Muscle layer of colon (tissue), 2 donors: ENCODE measurements at regions not wholly inside any gene's neighbourhood (a gene's known extent, or its start where the extent isn't known, plus 50 kb on each side); places are given as distances from the start of the nearest gene placed in this dataset.

Source experiments
- H3K27ac ChIP-seq: one replicate; pipeline ENCODE4 v1.7.0; 2013; ENCODE audit warnings: low read depth, mild to moderate bottlenecking, low read length, moderate library complexity
- H3K27me3 ChIP-seq, 2 donors: one replicate each; pipeline ENCODE4 v1.7.0; 2013; ENCODE audit warnings: low read length in 2 of 2, mild to moderate bottlenecking in 2 of 2; ENCODE audit not compliant: insufficient read depth in 2 of 2, control insufficient read depth in 1 of 2
- H3K36me3 ChIP-seq: one replicate; pipeline ENCODE4 v1.7.0; 2013; ENCODE audit warnings: mild to moderate bottlenecking, low read length; ENCODE audit not compliant: insufficient read depth
- H3K4me1 ChIP-seq: one replicate; pipeline ENCODE4 v1.7.0; 2013; ENCODE audit warnings: mild to moderate bottlenecking, low read length; ENCODE audit not compliant: insufficient read depth
- H3K4me3 ChIP-seq, 2 donors: one replicate each; pipeline ENCODE4 v1.7.0; 2013; ENCODE audit warnings: low read length in 2 of 2, low read depth in 1 of 2, mild to moderate bottlenecking in 1 of 2, moderate library complexity in 1 of 2
- H3K9ac ChIP-seq: one replicate; pipeline ENCODE4 v1.7.0; 2013; ENCODE audit warnings: low read length
- H3K9me3 ChIP-seq: one replicate; pipeline ENCODE4 v1.7.0; 2013; ENCODE audit warnings: mild to moderate bottlenecking, low read length
- donor health status: abdominal sarcoma.
- donor health status: Adenocarcinoma of cecum.

DNA sequence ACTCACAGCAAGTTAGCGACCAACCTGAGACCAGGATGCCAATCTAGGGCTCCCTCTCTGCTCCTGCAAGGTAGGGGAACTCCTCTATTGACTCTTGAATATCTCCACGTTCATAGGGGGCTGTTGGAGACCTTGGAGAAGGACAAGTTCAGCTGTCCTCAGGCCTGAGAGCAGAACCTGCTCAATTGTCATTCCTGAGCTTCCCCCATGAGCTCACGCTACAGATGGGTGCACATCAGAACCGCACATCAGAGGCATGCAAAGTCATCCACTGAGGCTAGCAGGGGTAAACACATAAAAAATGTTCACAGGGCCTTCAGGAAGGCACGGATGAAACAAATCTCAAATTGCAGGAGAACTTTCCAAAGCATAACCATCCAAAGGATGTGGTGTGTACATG, 168.8 kb upstream of the ZNF507 start:
- H3K27me3 ChIP-seq: no peaks in the 10 kb centered on the region
- H3K9me3 ChIP-seq: no peaks in the 10 kb centered on the region
- no peak overlapping the region for H3K4me3 ChIP-seq
- H3K27ac ChIP-seq: no peak overlapping the region
- no peaks in the 10 kb centered on the region for H3K36me3 ChIP-seq
- no peaks in the 10 kb centered on the region for H3K4me1 ChIP-seq
- no peak overlapping the region for H3K9ac ChIP-seq

DNA sequence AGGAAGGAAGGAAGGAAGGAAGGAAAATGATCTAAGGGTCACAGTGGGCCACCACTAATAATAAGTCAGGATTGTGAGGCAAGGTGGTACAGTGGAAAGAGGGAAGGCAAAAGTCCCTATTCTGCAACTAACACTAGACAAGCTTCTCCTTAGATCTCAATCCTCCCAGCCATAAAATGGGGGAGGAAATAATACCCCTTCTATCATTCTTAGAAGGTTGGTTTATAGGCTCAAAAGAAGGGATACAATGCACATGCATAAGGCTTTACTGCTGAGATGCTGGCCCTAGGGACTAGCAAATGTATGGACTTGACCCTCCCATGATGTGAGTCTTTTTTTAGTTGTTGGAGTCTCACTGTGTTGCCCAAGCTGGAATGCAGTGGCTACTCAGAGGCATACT, 167.7 kb upstream of the ZNF507 start:
- Histone ChIP-seq H3K4me3 (no peak overlapping the region), H3K27me3 (no peaks in the 10 kb centered on the region), H3K27ac (no peak overlapping the region), H3K4me1 (no peaks in the 10 kb centered on the region), H3K9ac (no peak overlapping the region), H3K9me3 (no peaks in the 10 kb centered on the region), H3K36me3 (no peaks in the 10 kb centered on the region)

DNA sequence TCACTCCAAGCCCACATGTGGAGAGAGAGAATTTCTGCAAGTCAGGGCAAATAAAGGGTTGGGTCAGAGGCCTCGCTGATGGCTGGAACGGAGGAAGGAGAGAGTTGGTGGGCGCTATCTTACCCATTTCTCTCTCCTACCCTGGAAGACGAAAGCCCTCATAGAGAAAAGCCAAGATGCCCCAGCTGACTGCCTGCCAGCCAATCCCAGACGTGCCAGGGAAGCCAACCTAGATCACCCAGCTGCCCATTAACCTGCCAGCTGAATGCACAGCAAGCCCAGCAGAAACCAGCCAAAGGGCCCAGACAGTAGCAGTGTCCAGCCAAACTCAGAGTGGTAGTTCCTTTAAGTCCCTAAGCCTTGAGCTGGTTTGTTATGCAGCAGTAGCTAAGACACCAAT, 167.0 kb upstream of the ZNF507 start:
- H3K36me3 ChIP-seq: no peaks in the 10 kb centered on the region
- H3K9ac ChIP-seq: no peak overlapping the region
- H3K4me1 ChIP-seq: no peaks in the 10 kb centered on the region
- H3K27ac ChIP-seq: no peak overlapping the region
- no peak overlapping the region for H3K4me3 ChIP-seq
- no peaks in the 10 kb centered on the region for H3K27me3 ChIP-seq
- no peaks in the 10 kb centered on the region for H3K9me3 ChIP-seq

DNA sequence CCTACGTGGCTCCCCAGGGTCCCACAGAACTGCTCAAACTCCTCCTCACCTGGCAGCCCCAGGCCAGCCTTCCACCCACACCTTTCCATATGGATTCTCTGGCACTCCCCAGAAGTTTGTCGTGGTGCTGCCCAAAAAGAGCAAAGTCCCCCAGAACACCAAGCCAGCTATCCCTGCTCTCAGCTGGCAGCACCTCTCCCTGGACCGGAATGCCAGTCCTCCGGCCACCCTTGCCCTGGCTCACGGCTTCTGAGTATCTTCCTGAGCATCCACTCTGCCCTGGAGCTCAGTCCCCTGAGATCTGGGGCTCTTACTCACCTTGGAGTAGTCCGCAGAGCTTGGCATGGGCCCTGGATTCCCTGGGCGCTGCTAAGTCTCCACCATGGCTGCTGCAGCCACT, 166.5 kb upstream of the ZNF507 start:
- Histone ChIP-seq H3K27me3 (no peaks in the 10 kb centered on the region), H3K36me3 (no peaks in the 10 kb centered on the region), H3K9me3 (no peaks in the 10 kb centered on the region), H3K27ac (no peak overlapping the region), H3K9ac (no peak overlapping the region), H3K4me3 (no peak overlapping the region), H3K4me1 (no peaks in the 10 kb centered on the region)

DNA sequence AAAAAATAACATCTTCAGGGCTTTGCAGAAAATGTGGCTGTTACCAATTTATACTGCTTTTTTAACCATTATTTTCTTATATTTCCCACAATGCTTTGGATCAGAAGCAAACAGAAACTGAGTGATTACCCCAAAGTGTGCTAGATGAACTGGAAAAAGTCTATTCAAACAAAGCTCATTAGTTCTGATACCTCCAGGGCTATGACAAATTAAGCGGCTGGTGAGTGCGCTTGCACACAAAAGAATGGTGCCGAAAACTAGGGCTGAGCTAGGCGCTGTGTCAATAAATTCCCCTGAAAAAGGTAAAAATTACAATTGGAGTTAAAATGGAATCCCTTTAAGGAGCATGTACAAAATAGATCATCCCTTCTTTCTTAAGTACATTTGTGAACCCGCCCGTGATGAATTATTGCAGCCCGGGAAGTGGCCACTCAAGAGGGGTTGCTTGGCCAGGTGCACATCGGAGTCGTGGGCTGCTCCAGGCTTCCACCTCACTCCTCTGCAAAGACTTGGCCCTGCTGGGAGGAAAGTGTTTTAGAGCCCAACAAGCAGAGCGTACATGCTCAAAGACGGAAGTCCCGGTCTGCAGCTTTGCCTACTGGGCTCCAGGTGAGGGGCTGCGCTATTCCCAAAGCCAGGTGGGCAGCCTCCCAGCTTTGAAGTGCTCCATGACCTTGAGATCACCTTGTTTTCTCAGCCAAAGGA, 164.0 kb upstream of the ZNF507 start:
- no peak overlapping the region for H3K27ac ChIP-seq
- H3K27me3 ChIP-seq: no peaks in the 10 kb centered on the region
- H3K36me3 ChIP-seq: no peaks in the 10 kb centered on the region
- no peak overlapping the region for H3K4me3 ChIP-seq
- H3K9ac ChIP-seq: no peak overlapping the region
- no peaks in the 10 kb centered on the region for H3K9me3 ChIP-seq
- H3K4me1 ChIP-seq: no peaks in the 10 kb centered on the region

DNA sequence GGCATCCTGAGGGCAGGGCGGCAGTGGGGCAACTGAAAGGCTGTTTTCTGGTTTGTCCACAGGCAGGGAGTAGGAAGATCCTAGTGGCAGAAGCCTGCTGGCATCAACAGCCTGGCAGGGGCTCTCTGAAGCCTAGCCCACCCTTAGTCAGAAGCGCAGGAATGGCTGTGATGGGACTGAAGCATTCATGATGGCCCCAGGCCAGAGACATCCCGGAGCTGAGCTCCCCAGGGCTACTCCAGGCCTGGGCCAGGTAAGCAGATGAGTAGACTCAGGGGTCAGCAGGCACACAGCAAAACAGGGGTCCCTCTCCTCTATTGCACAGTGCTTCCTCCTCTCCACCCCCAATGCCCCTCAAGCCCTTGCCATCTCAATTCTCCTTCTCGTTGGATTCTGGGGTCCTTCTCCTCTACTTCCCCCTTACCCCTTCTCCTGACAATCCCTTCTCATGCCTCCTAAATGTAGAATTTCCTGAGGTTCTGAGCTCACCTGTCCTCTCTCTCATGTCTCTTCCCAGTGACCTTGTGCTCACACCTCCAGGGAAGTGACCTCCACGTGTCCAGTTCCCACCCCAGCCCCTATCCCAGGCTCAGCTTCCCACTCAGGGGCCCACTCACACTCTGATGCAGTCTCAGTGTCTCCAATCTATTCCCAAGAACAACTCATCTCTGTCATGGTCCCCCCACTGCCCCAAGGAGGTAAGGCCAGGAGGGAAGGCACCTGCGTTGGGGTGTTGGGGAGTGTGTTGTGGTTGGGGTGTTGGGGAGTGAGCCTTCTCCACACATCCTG, 158.7 kb upstream of the ZNF507 start:
- H3K27ac ChIP-seq: no peak overlapping the region
- H3K36me3 ChIP-seq: no peaks in the 10 kb centered on the region
- no peak overlapping the region for H3K4me3 ChIP-seq
- no peaks in the 10 kb centered on the region for H3K4me1 ChIP-seq
- H3K27me3 ChIP-seq: no peaks in the 10 kb centered on the region
- H3K9ac ChIP-seq: no peak overlapping the region
- no peaks in the 10 kb centered on the region for H3K9me3 ChIP-seq

DNA sequence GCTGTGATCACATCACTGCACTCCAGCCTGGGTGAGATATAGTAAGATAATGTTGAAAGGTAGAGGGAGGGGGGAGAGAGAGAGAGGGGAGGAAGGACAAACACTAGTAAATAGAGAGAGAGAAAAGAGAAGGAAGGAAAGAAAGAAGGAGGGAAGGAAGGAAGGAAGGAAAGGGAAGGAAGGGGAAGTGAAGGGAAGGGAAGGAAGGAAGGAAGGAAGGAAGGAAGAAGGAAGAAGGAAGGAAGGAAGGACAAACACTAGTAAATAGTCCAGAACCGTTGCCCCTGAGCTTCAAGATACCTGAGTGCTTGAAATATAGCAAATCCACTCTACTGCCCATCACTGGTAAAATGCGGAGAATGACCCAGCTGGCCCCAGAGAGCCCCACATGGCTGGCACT, 156.5 kb upstream of the ZNF507 start:
- no peak overlapping the region for H3K9ac ChIP-seq
- H3K4me1 ChIP-seq: no peaks in the 10 kb centered on the region
- H3K27me3 ChIP-seq: no peaks in the 10 kb centered on the region
- no peaks in the 10 kb centered on the region for H3K36me3 ChIP-seq
- peaks cover 4% of the 10 kb centered on the region for H3K9me3 ChIP-seq
- H3K4me3 ChIP-seq: no peak overlapping the region
- no peak overlapping the region for H3K27ac ChIP-seq

DNA sequence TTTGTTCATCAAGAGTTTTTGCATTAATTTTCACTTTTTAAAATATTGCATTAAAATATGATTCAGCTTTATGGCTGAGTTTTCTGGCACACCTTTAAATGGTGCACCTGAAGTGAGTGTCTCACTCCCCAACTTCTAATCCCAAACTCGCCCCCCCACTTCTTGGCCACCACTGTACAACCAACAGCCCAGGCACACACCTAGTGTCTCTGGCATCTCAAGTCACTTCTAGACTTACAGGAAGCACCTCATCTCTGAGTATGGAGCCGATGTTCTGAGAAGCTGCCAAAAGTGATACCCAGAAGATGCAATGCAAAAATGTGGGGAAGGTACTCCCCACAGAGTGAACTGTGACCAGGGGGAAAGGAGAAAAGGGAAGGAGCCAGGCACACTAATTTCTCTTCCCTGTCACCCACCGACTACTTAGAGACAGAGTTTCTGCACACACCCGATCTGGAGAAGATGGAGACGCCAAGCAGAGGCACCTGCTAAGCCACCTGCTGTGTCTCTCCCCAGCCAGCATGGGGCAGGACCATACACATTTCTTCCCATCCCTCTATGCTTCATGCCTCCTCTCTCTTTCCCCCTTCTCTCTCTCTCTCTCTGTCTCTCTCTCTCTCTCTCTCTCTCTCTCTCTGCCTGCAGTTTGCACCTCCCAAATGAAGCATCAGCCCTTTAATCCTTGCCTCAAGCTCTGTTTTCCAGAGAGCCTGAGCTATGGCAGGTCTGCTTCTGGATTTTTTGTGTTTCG, 155.3 kb upstream of the ZNF507 start:
- Histone ChIP-seq H3K4me3 (no peak overlapping the region), H3K27ac (no peak overlapping the region), H3K9me3 (peaks cover 4% of the 10 kb centered on the region), H3K9ac (no peak overlapping the region), H3K4me1 (no peaks in the 10 kb centered on the region), H3K27me3 (no peaks in the 10 kb centered on the region), H3K36me3 (no peaks in the 10 kb centered on the region)

DNA sequence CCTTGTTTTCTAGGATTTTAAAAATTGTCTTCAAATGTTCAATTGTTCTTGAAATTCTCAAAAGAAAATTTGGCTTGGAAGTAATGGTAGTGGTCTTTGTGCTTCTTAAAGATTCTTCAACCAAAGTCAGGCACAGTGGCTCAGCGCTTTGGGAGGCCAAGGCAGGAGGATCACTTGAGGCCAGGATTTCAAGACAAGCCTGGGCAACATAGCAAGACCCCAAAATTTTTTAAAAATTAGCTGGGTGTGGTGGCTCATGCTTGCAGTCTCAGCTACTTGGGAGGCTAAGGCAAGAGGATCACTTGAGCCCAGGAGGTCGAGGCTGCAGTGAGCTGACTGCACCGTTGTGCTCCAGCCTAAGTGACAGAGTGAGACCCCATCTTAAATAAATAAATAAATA, 153.5 kb upstream of the ZNF507 start:
- H3K36me3 ChIP-seq: no peaks in the 10 kb centered on the region
- H3K9me3 ChIP-seq: peaks cover 4% of the 10 kb centered on the region
- H3K27ac ChIP-seq: no peak overlapping the region
- H3K27me3 ChIP-seq: no peaks in the 10 kb centered on the region
- H3K4me1 ChIP-seq: no peaks in the 10 kb centered on the region
- H3K4me3 ChIP-seq: no peak overlapping the region
- H3K9ac ChIP-seq: no peak overlapping the region

DNA sequence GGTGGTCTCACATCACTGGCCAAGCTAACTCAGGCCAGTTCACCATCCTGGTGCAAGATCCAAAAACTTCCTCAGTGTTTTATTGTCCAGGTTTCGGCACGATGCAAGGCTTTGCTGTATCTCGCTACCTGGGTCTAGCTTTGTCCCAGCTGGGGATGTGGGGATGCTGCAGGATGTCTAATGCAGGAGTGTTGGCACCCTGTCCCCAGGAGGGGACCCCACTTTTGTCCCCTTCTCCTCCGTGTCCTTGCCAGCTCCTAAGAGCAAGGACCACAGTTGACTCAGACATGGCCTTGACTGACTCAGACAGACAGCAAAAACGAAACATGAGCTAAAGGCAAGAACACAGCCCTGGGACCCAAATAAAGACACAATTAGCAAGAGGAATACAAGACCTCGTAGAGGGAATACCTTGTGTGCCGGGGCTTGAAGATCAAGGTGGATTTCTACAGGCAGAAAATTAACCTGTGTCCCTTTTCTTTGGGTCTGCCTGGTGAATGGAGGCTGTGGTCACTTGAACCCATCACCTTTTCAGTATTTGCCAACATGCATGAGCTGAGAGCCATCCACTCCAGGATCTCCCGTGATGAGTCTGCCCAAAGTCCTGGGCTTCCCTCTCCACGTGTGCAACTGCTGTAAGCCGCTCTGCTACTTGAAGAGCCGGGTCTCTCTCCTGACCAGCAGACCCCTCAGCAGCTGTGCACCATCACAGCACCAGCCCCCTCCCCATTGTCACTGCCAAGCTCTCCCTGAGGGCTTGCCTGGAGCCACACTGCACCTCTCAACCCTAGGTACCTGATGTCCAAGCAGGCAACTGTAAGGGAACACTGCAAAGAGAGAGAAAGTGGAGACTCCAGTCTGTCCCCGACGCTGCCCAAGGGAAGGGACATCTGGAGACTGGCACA, 149.5 kb upstream of the ZNF507 start:
- Histone ChIP-seq H3K27me3 (peaks cover 0 to 4% of the 10 kb centered on the region in 2 donors), H3K4me3 (no peak overlapping the region), H3K4me1 (no peaks in the 10 kb centered on the region), H3K9ac (no peak overlapping the region), H3K9me3 (peaks cover 4% of the 10 kb centered on the region), H3K27ac (no peak overlapping the region), H3K36me3 (no peaks in the 10 kb centered on the region)
